Esophagus squamous epithelium (tissue), 4 donors: ENCODE measurements at regions not wholly inside any gene's neighbourhood (a gene's known extent, or its start where the extent isn't known, plus 50 kb on each side); places are given as distances from the start of the nearest gene placed in this dataset.

Source experiments
- CTCF ChIP-seq, 6 experiments: fragments of 450-650 bp in 4 of 6; fragments of 200-600 bp in 2 of 6; sonication (generic) in 2 of 6; IDR thresholded peaks; one replicate each; pipeline ENCODE4 v1.5.1; 2016 to 2019; ENCODE audit warnings: antibody characterized with exemption in 6 of 6, mild to moderate bottlenecking in 4 of 6, moderate library complexity in 4 of 6
- POLR2A ChIP-seq, 4 donors: fragments of 450-650 bp; IDR thresholded peaks; one replicate each; pipeline ENCODE4 v1.6.1; 2017; ENCODE audit warnings: antibody characterized with exemption in 4 of 4, mild to moderate bottlenecking in 4 of 4, moderate library complexity in 3 of 4

- TF ChIP-seq CTCF (IDR thresholded peaks at IDR 0.05), result no peak
- TF ChIP-seq POLR2A (IDR thresholded peaks at IDR 0.05), result no peak
These were observed 109.1 kb downstream of the SEPTIN7 start for GRCh38 chr7:35909870-35910357.
